Endothelial cell of umbilical vein (primary cell): ENCODE measurements at regions not wholly inside any gene's neighbourhood (a gene's known extent, or its start where the extent isn't known, plus 50 kb on each side); places are given as distances from the start of the nearest gene placed in this dataset.

Experiments
- BruUV-seq: library from RNA; stranded (reverse); fragments of 400-500 nt; replicated peaks from 2 replicates; lab custom pipeline; 2021; lab: Mats Ljungman, UMichigan
- CTCF ChIA-PET: fragments of 300-600, 350-600 bp; sonication (Branson Sonifier 250); formaldehyde crosslinking; loops from one replicate; lab custom pipeline; 2021; ENCODE audit warnings: antibody characterized with exemption, inconsistent platforms; lab: Charles Lee
- POLR2A ChIA-PET: fragments of 300-600, 350-600 bp; sonication (Branson Sonifier 250); formaldehyde crosslinking; loops from one replicate; lab custom pipeline; 2021; ENCODE audit warnings: antibody characterized with exemption, inconsistent platforms; lab: Charles Lee
- DNase-seq: peaks from one replicate; pipeline ENCODE4 v3.0.0-alpha.2; 2011; ENCODE audit warnings: low read depth, low spot score
- FAIRE-seq: peaks from 2 replicates; lab custom pipeline; 2011; peaks lifted over from hg19 to GRCh38; lab: Jason Lieb, UNC
- H2AFZ ChIP-seq: 2 replicates; pipeline ENCODE4 v1.6.0; 2012; ENCODE audit warnings: low read depth, low read length, control low read depth, inconsistent platforms
- H3K27ac ChIP-seq: 2 replicates; pipeline ENCODE4 v1.5.1; 2011; ENCODE audit warnings: low read depth, mild to moderate bottlenecking, control low read depth, low read length, moderate library complexity; ENCODE audit not compliant: insufficient read depth
- H3K27me3 ChIP-seq, 2 experiments: 2 replicates each; pipeline versions ENCODE4 v1.6.0 to v1.6.1; 2011; ENCODE audit warnings: low read length in 2 of 2, mixed read lengths in 1 of 2; ENCODE audit not compliant: control insufficient read depth in 2 of 2, insufficient read depth in 2 of 2
- H3K36me3 ChIP-seq, 2 experiments: 2 replicates in 1 of 2; 3 replicates in 1 of 2; pipeline ENCODE4 v1.5.1; 2011; ENCODE audit warnings: low read length in 2 of 2, mild to moderate bottlenecking in 1 of 2, moderate library complexity in 1 of 2; ENCODE audit not compliant: control insufficient read depth in 2 of 2, insufficient read depth in 2 of 2; ENCODE audit errors: extremely low read depth in 1 of 2
- H3K4me1 ChIP-seq: 3 replicates; pipeline ENCODE4 v1.5.1; 2011; ENCODE audit warnings: mild to moderate bottlenecking, low read length; ENCODE audit not compliant: control insufficient read depth, insufficient read depth; ENCODE audit errors: extremely low read depth
- H3K4me2 ChIP-seq: 2 replicates; pipeline ENCODE4 v1.6.1; 2011; ENCODE audit warnings: low read length, control low read depth, mixed read lengths; ENCODE audit not compliant: insufficient read depth
- H3K4me3 ChIP-seq, 3 experiments: fragments of 200-600 bp in 1 of 3; sonication (generic), shearing (Covaris generic) in 1 of 3; replicated peaks in 1 of 3; 2 replicates each; pipeline ENCODE4 v1.5.1; 2011 to 2016; ENCODE audit warnings: control low read depth in 3 of 3, low read length in 3 of 3, mild to moderate bottlenecking in 2 of 3, inconsistent platforms in 1 of 3, low read depth in 1 of 3, moderate library complexity in 1 of 3; ENCODE audit not compliant: insufficient read depth in 1 of 3
- H3K79me2 ChIP-seq: 2 replicates; pipeline ENCODE4 v1.6.0; 2012; ENCODE audit warnings: low read length, inconsistent platforms; ENCODE audit not compliant: control insufficient read depth, insufficient read depth
- H3K9ac ChIP-seq: replicated peaks from 2 replicates; pipeline ENCODE3; 2011; ENCODE audit warnings: low read length, control low read depth; ENCODE audit not compliant: insufficient read depth; ENCODE audit errors: extremely low read depth
- H3K9me1 ChIP-seq: replicated peaks from 3 replicates; pipeline ENCODE4 v1.6.0; 2011; ENCODE audit warnings: mild to moderate bottlenecking, low read length; ENCODE audit not compliant: control insufficient read depth, insufficient read depth; ENCODE audit errors: extremely low read depth
- H3K9me3 ChIP-seq: replicated peaks from 2 replicates; pipeline ENCODE4 v1.5.1; 2012; ENCODE audit warnings: low read length, inconsistent platforms; ENCODE audit not compliant: control insufficient read depth, insufficient read depth
- H4K20me1 ChIP-seq: replicated peaks from 2 replicates; pipeline ENCODE3; 2011; ENCODE audit warnings: mild to moderate bottlenecking, low read length; ENCODE audit not compliant: control insufficient read depth, insufficient read depth; ENCODE audit errors: extremely low read depth
- EZH2 ChIP-seq: IDR thresholded peaks from 2 replicates; pipeline ENCODE4 v1.6.1; 2012; ENCODE audit warnings: borderline replicate concordance, low read depth, mild to moderate bottlenecking, moderate library complexity, low read length, inconsistent platforms; ENCODE audit not compliant: severe bottlenecking
- FOS ChIP-seq: IDR thresholded peaks from 2 replicates; pipeline ENCODE4 v1.6.1; 2011; ENCODE audit warnings: mild to moderate bottlenecking, low read length, moderate library complexity, borderline replicate concordance; ENCODE audit not compliant: insufficient read depth
- GATA2 ChIP-seq: IDR thresholded peaks from 2 replicates; pipeline ENCODE4 v1.7.0; 2011; ENCODE audit warnings: low read depth, mild to moderate bottlenecking, moderate library complexity, mixed read lengths, low read length; ENCODE audit not compliant: insufficient read length, insufficient read depth
- JUN ChIP-seq: IDR thresholded peaks from 2 replicates; pipeline ENCODE4 v1.6.1; 2011; ENCODE audit warnings: borderline replicate concordance, low read depth; ENCODE audit not compliant: insufficient read length, insufficient read depth
- MYC ChIP-seq: IDR thresholded peaks from one replicate; pipeline ENCODE4 v1.6.1; 2011; ENCODE audit warnings: mild to moderate bottlenecking, low read depth, low read length
- POLR2A ChIP-seq: IDR thresholded peaks from 2 replicates; pipeline ENCODE4 v1.6.1; 2012; ENCODE audit warnings: low read depth, mild to moderate bottlenecking, control low read depth, low read length
- POLR2AphosphoS5 ChIP-seq: IDR thresholded peaks from 2 replicates; pipeline ENCODE4 v1.6.1; 2012; ENCODE audit warnings: low read depth, mild to moderate bottlenecking, control low read depth, low read length, moderate library complexity; ENCODE audit not compliant: insufficient read depth
- dilution Hi-C: fragments of 300-500 bp; cut with MboI; formaldehyde crosslinking; loops from one replicate; pipeline ENCODE4 v1.15.0; 2019; ENCODE audit warnings: low sequenced_read_pairs; ENCODE audit not compliant: extremely low pct_ligation_motif_present
- intact Hi-C: fragments of 100-400 bp; cut with micrococcal nuclease; formaldehyde crosslinking; loops from one replicate; pipeline ENCODE4 v1.10.0; 2022

DNA sequence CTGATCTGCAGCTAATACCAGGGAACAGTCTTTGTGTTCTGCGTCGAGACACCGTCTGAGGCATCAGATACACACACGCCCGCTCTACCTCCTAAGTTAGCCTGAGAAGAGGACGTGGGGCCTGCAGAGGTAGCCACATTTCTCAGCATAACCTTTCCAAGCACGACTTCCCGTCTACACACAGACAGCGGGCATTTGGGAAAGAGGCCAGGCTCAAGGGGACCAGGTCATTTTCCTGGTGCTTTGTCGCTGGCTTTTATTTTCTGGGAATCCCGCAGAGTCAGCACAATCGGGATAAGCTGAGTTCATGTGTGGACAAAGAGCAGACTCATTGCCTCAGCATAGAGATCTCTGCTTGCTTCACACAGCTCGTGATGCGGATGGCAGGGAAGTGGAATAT, 72.5 kb upstream of the SMYD2 start:
- no peak for TF ChIP-seq POLR2A
- no peak for TF ChIP-seq GATA2
- no peak for TF ChIP-seq POLR2AphosphoS5
- no peak for TF ChIP-seq EZH2
- TF ChIP-seq FOS = no peak
- TF ChIP-seq MYC = no peak
- no peak for TF ChIP-seq JUN
- no TSS peak for BruUV-seq
- Histone ChIP-seq H3K9me3 (no peaks in the 10 kb centered on the region), H2AFZ (no peak overlapping the region), H3K9me1 (no peaks in the 10 kb centered on the region), H3K27me3 (no peaks in the 10 kb centered on the region), H3K36me3 (no peaks in the 10 kb centered on the region), H3K79me2 (no peaks in the 10 kb centered on the region), H3K4me3 (no peak overlapping the region), H4K20me1 (no peaks in the 10 kb centered on the region), H3K4me1 (no peaks in the 10 kb centered on the region), H3K27ac (no peak overlapping the region), H3K4me2 (no peak overlapping the region), H3K9ac (no peak overlapping the region)
- dilution Hi-C loops = no loop called here
- ChIA-PET POLR2A (no interaction called here), CTCF (interaction anchor here (0.8 to 2.6 kb wide), 7 partner anchors 53 to 1086 kb away, joined by 3 to 29 read pairs (median 4); no protein-coding TSS in a partner anchor)
- no peak for DNase-seq
- intact Hi-C loops = no loop called here
- no peak for FAIRE-seq

DNA sequence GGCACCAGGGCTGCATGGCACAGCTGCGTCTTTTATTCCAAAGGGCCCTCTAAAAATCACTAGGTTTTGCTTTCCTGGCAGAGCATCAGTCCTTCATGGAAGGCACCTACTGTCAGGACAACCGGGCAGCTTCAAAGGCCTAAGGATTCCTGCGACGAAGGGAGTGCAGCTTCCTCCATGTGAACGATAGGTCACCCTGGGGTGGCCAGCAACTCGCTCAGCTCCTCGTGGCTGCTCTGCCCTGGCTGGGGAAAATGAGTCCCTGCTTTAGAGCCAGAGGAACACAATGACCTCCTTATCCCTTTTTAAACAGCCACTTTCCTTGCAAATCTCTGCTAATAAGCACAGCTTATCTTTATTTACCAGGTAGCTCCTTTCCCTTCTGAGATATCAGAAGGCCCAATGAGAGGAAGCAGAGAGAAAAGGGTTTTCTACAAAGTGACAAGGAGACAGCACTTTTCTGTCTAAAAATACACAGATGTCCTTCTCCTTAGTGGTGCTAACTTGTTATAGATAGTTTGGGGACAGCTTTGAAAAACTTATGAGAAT, 71.6 kb upstream of the SMYD2 start:
- Histone ChIP-seq H3K4me3 (no peak overlapping the region), H3K36me3 (no peaks in the 10 kb centered on the region), H3K27me3 (no peaks in the 10 kb centered on the region), H3K9me3 (no peaks in the 10 kb centered on the region), H3K27ac (no peak overlapping the region), H3K4me2 (no peak overlapping the region), H3K9ac (no peak overlapping the region), H3K79me2 (no peaks in the 10 kb centered on the region), H2AFZ (no peak overlapping the region), H4K20me1 (no peaks in the 10 kb centered on the region), H3K4me1 (peaks cover 3% of the 10 kb centered on the region), H3K9me1 (no peaks in the 10 kb centered on the region)
- intact Hi-C loops = no loop called here
- DNase-seq (no peak), FAIRE-seq (no peak)
- ChIA-PET POLR2A (interaction anchor here (0.5 kb wide), 1 partner anchor 222 kb away, joined by 3 read pairs; the partner anchor contains the start of gene PROX1), CTCF (interaction anchor here (0.7 to 2.6 kb wide), 8 partner anchors 9 to 836 kb away, joined by 3 to 29 read pairs (median 4); no protein-coding TSS in a partner anchor)
- TF ChIP-seq EZH2 (no peak), MYC (no peak), JUN (no peak), FOS (no peak), POLR2A (no peak)
- no TSS peak for BruUV-seq
- dilution Hi-C loops = no loop called here
